ENCODE measurements at regions not wholly inside any gene's neighbourhood (a gene's known extent, or its start where the extent isn't known, plus 50 kb on each side); places are given as distances from the start of the nearest gene placed in this dataset.

DNA sequence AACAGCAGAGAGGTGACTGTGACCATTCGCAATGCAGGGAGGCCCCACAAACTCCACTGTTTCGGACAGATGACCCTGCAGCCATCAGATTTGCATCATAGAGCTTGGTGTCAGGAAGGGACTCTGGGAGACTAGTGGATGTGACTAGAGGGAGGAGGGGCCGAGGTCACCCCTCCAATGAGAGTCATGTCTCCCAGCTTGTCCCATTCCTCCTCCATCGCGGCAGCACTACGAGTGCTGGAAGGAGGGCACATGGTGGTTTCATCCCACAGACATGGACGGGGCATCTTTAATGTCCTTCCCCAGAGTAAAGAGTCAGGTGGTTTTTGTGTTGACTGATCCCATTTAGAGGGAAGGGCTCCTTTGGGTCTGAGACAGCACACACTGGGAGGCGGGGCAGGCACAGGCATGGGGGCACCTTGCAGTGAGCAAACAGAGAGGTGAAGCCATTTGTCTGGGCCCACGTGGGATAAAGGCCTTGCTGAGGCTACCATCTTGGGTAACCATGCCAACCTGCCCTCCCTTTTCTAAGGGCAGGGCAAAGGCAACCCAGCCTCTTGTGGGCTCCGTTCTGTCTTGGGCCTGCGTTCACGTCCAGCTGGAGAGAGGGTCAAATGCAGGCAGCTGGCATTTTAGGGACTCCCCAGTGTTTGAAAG lies 208.1 kb downstream of the ASB1 start:
- 85 to 92% (median 86%) methylated on average over 12 of the region's 12 CpGs for WGBS, 3 donors
- intact Hi-C loops (cut with DNase I), result no loop called here

GRCh38 chr2:238635647-238636051 lies 208.9 kb downstream of the ASB1 start:
- TF ChIP-seq, protein P1, sequence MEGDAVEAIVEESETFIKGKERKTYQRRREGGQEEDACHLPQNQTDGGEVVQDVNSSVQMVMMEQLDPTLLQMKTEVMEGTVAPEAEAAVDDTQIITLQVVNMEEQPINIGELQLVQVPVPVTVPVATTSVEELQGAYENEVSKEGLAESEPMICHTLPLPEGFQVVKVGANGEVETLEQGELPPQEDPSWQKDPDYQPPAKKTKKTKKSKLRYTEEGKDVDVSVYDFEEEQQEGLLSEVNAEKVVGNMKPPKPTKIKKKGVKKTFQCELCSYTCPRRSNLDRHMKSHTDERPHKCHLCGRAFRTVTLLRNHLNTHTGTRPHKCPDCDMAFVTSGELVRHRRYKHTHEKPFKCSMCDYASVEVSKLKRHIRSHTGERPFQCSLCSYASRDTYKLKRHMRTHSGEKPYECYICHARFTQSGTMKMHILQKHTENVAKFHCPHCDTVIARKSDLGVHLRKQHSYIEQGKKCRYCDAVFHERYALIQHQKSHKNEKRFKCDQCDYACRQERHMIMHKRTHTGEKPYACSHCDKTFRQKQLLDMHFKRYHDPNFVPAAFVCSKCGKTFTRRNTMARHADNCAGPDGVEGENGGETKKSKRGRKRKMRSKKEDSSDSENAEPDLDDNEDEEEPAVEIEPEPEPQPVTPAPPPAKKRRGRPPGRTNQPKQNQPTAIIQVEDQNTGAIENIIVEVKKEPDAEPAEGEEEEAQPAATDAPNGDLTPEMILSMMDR (IDR thresholded peaks at IDR 0.05), result no peak
- TF ChIP-seq POLR2A (IDR thresholded peaks at IDR 0.05), result no peak
- no peak for TF ChIP-seq EP300 (IDR thresholded peaks at IDR 0.05)
- Histone ChIP-seq H3K27me3 (no peaks in the 10 kb centered on the region), H3K27ac (no peak overlapping the region), H3K4me3 (no peak overlapping the region), H3K36me3 (no peaks in the 10 kb centered on the region), H3K4me1 (ENCODE audit: insufficient read depth) (no peaks in the 10 kb centered on the region), H3K9me3 (no peaks in the 10 kb centered on the region)
- 68 to 73% (median 69%) methylated on average over 8 of the region's 8 CpGs for whole genome bisulfite sequencing, 3 donors
- intact Hi-C loops (cut with DNase I), result no loop called here
- no peak for DNase-seq

More for the DNA sequence above, 208.1 kb downstream of the ASB1 start:
- no peak overlapping the region for H3K27ac ChIP-seq
- H3K4me1 ChIP-seq (ENCODE audit: insufficient read depth), result no peaks in the 10 kb centered on the region
- H3K27me3 ChIP-seq, result no peaks in the 10 kb centered on the region
- no peak for DNase-seq
- no peaks in the 10 kb centered on the region for H3K36me3 ChIP-seq
- TF ChIP-seq, protein P1 (IDR thresholded peaks at IDR 0.05), result no peak
- TF ChIP-seq POLR2A (IDR thresholded peaks at IDR 0.05), result no peak
- TF ChIP-seq EP300 (IDR thresholded peaks at IDR 0.05), result no peak
- H3K9me3 ChIP-seq, result no peaks in the 10 kb centered on the region
- H3K4me3 ChIP-seq, result no peak overlapping the region

DNA sequence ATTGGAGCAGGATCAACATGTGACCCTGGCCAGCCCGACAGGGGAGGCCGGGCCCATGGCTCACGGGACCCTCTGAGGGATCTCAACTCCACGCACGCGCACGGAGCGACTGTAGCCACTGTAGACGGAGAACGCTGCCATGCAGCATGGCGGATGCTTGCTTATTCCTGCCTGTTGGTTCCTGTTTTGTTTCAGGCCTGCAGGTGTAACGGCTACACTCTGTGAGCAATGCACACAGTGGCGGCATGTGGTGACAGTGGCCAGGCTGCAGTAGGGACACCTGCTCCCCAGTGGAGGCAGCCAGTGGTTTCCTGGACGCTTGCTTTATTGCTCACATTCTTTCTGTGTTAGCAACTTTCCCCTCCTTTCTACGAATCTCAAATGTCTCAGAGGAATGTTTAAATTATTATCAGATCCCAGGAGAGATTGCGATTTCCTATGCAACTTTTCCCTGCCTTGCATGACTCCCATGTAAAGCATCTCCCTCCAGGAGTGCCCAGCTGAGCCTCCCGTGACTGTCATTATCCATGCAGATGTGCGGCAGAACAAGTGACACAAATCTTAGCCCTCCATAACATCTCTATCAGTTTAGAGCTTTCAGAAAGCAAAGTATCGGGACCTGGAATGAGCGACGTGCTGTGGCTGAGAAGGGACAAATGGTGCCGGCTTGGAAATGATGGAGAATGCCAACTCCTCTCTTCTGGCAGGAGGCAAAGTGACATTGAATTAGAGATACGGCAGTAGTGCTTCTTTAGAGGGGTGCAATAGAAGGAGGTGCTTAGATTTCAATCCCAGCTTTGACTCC lies 209.7 kb downstream of the ASB1 start:
- intact Hi-C loops (cut with DNase I), result no loop called here
- Histone ChIP-seq H3K9me3 (no peaks in the 10 kb centered on the region), H3K27ac (no peak overlapping the region), H3K4me3 (no peak overlapping the region), H3K27me3 (no peaks in the 10 kb centered on the region), H3K4me1 (ENCODE audit: insufficient read depth) (no peaks in the 10 kb centered on the region), H3K36me3 (no peaks in the 10 kb centered on the region)
- 81 to 89% (median 81%) methylated on average over 23 of the region's 23 CpGs for WGBS, 3 donors
- no peak for DNase-seq
- TF ChIP-seq EP300 (IDR thresholded peaks at IDR 0.05), result no peak
- TF ChIP-seq, protein P1 (IDR thresholded peaks at IDR 0.05), result no peak

GRCh38 chr2:238638100-238638981 lies 209.5 kb upstream of the TWIST2 start:
- no peaks in the 10 kb centered on the region for H3K27me3 ChIP-seq
- no peak for DNase-seq
- no peak for TF ChIP-seq POLR2A (IDR thresholded peaks at IDR 0.05)
- TF ChIP-seq, protein P1 (IDR thresholded peaks at IDR 0.05), result no peak
- no peak for TF ChIP-seq EP300 (IDR thresholded peaks at IDR 0.05)
- H3K36me3 ChIP-seq, result no peaks in the 10 kb centered on the region
- intact Hi-C loops (cut with DNase I), result no loop called here
- H3K27ac ChIP-seq, result no peak overlapping the region
- no peaks in the 10 kb centered on the region for H3K9me3 ChIP-seq
- WGBS, 3 donors, result 86 to 88% (median 87%) methylated on average over 19 to 20 of the region's 20 CpGs
- H3K4me1 ChIP-seq (ENCODE audit: insufficient read depth), result no peaks in the 10 kb centered on the region
- H3K4me3 ChIP-seq, result no peak overlapping the region

Data from ovary (tissue), 7 donors.